OCI-LY3 (cell line): ENCODE measurements at regions not wholly inside any gene's neighbourhood (a gene's known extent, or its start where the extent isn't known, plus 50 kb on each side); places are given as distances from the start of the nearest gene placed in this dataset.

Experiments used
- CTCF ChIP-seq: fragments of 200-600, 300-600 bp; sonication (generic); IDR thresholded peaks from 2 replicates; pipeline ENCODE4 v1.5.1; 2014; ENCODE audit warnings: antibody characterized with exemption, low read length, low read depth
- EZH2phosphoT487 ChIP-seq: fragments of 200-600 bp; shearing (Covaris generic); IDR thresholded peaks from 2 replicates; pipeline ENCODE4 v1.6.1; 2018; ENCODE audit warnings: antibody characterized with exemption, mixed run types, low read depth

GRCh38 chr14:98962118-98962517, 309.9 kb downstream of the BCL11B start:
- TF ChIP-seq EZH2phosphoT487 (no peak), CTCF (no peak)
